ENCODE measurements at regions not wholly inside any gene's neighbourhood (a gene's known extent, or its start where the extent isn't known, plus 50 kb on each side); places are given as distances from the start of the nearest gene placed in this dataset.

- no peaks in the 10 kb centered on the region for H3K9me2 ChIP-seq (ENCODE audit: insufficient read depth)
- no peak overlapping the region for H3K27ac ChIP-seq (ENCODE audit: low read depth, low read length)
- H3K27me3 ChIP-seq (ENCODE audit: insufficient read depth, low read length) = no peaks in the 10 kb centered on the region
- ChIA-PET POLR2A (no interaction called here), CTCF (no interaction called here), RAD21 (ENCODE audit: low non-redundant PET in 1 of 2, low total read pairs in 2 of 2, uncharacterized antibody in 2 of 2, unreplicated experiment in 2 of 2) (no interaction called here)
- intact Hi-C loops (cut with micrococcal nuclease) = no loop called here
- H3K4me1 ChIP-seq (ENCODE audit: control insufficient read depth in 1 of 2, insufficient read depth in 2 of 2, low read length in 2 of 2) = no peaks in the 10 kb centered on the region
- no peak overlapping the region for H3K4me3 ChIP-seq (replicated peaks in 1 of 2; ENCODE audit: low read depth in 1 of 2, low read length in 2 of 2)
- H3K79me2 ChIP-seq (ENCODE audit: insufficient read depth, low read length) = peaks cover 11% of the 10 kb centered on the region; the same call in 1 of the 2 replicates
- no TSS peak for BruUV-seq (replicated peaks)
- H3K36me3 ChIP-seq (ENCODE audit: control insufficient read depth in 1 of 2, insufficient read depth in 2 of 2, low read length in 2 of 2) = peaks cover 4 to 5% of the 10 kb centered on the region in 2 experiments; a peak in 1 of 4 replicates
- TF ChIP-seq EZH2 (IDR thresholded peaks at IDR 0.05) (no peak), SIN3A (IDR thresholded peaks at IDR 0.05; ENCODE audit: low read depth) (no peak)
- no peak overlapping the region for H3K9ac ChIP-seq (ENCODE audit: low read length)
- H2AFZ ChIP-seq (ENCODE audit: low read depth, low read length, poor library complexity, severe bottlenecking) = no peak overlapping the region
- H3K9me3 ChIP-seq (ENCODE audit: control insufficient read depth in 1 of 2, insufficient read depth in 1 of 2, low read depth in 1 of 2, low read length in 2 of 2) = no peaks in the 10 kb centered on the region
- no peak for ATAC-seq
- H4K20me1 ChIP-seq (ENCODE audit: insufficient read depth) = no peaks in the 10 kb centered on the region
- H3K4me2 ChIP-seq (ENCODE audit: low read length) = no peak overlapping the region
- DNase-seq (ENCODE audit: low read depth, low spot score) = no peak
These were observed 269.3 kb downstream of the PCDH7 start for GRCh38 chr4:30989508-30989907.

- H3K4me3 ChIP-seq (replicated peaks in 1 of 2; ENCODE audit: low read depth in 1 of 2, low read length in 2 of 2) = no peak overlapping the region
- BruUV-seq (replicated peaks) = no TSS peak
- H3K36me3 ChIP-seq (ENCODE audit: control insufficient read depth in 1 of 2, insufficient read depth in 2 of 2, low read length in 2 of 2) = peaks cover 0 to 12% of the 10 kb centered on the region in 2 experiments; a peak in 2 of 4 replicates
- RAD21 ChIA-PET (ENCODE audit: low non-redundant PET in 1 of 2, low total read pairs in 2 of 2, uncharacterized antibody in 2 of 2, unreplicated experiment in 2 of 2) = no interaction called here
- no peak for TF ChIP-seq REST (IDR thresholded peaks at IDR 0.05; ENCODE audit: low read depth)
- no peak for TF ChIP-seq ZNF274 (IDR thresholded peaks at IDR 0.05; ENCODE audit: low read depth, low read length)
- no peak for TF ChIP-seq ELF1 (IDR thresholded peaks at IDR 0.05; ENCODE audit: borderline replicate concordance, low read depth)
- no peak for TF ChIP-seq SRF (IDR thresholded peaks at IDR 0.05; ENCODE audit: low read depth)
- TF ChIP-seq EZH2phosphoT487 (IDR thresholded peaks at IDR 0.05; ENCODE audit: borderline replicate concordance) = no peak
- no peak for TF ChIP-seq FOSL1 (IDR thresholded peaks at IDR 0.05; ENCODE audit: low read depth)
- no peak for TF ChIP-seq SP1 (IDR thresholded peaks at IDR 0.05; ENCODE audit: low read depth)
- no peak for TF ChIP-seq EZH2 (IDR thresholded peaks at IDR 0.05)
- no peak for TF ChIP-seq JUND (IDR thresholded peaks at IDR 0.05)
- no peak for TF ChIP-seq POLR2A (IDR thresholded peaks at IDR 0.05; ENCODE audit: borderline replicate concordance, extremely low read depth, insufficient read depth, insufficient read length)
- TF ChIP-seq RAD21 (IDR thresholded peaks at IDR 0.05; ENCODE audit: low read depth) = no peak
- TF ChIP-seq CTCF (IDR thresholded peaks at IDR 0.05 in 2 of 3, conservative IDR thresholded peaks at IDR 0.05 in 1 of 3; ENCODE audit: borderline replicate concordance in 1 of 3, insufficient read depth in 1 of 3, low read depth in 2 of 3, low read length in 2 of 3) = no peak
- TF ChIP-seq CEBPB (IDR thresholded peaks at IDR 0.05; ENCODE audit: low read depth) = no peak
- no peak for TF ChIP-seq POLR2AphosphoS5 (IDR thresholded peaks at IDR 0.05; ENCODE audit: low read depth, low read length)
- no peak for TF ChIP-seq CBX3 (IDR thresholded peaks at IDR 0.05; ENCODE audit: low read depth)
- no peak for TF ChIP-seq YY1 (IDR thresholded peaks at IDR 0.05; ENCODE audit: extremely low read depth, insufficient replicate concordance, low read depth, low read length)
- no peak overlapping the region for H2AFZ ChIP-seq (ENCODE audit: low read depth, low read length, poor library complexity, severe bottlenecking)
- no peaks in the 10 kb centered on the region for H4K20me1 ChIP-seq (ENCODE audit: insufficient read depth)
- H3K9me3 ChIP-seq (ENCODE audit: control insufficient read depth in 1 of 2, insufficient read depth in 1 of 2, low read depth in 1 of 2, low read length in 2 of 2) = no peaks in the 10 kb centered on the region
- POLR2A ChIA-PET = no interaction called here
- H3K27me3 ChIP-seq (ENCODE audit: insufficient read depth, low read length) = no peaks in the 10 kb centered on the region
- intact Hi-C loops (cut with micrococcal nuclease) = no loop called here
- CTCF ChIA-PET = no interaction called here
- no peak overlapping the region for H3K27ac ChIP-seq (ENCODE audit: low read depth, low read length)
- ATAC-seq (no peak), DNase-seq (ENCODE audit: low read depth, low spot score) (no peak)
- no peaks in the 10 kb centered on the region for H3K9me2 ChIP-seq (ENCODE audit: insufficient read depth)
- H3K9ac ChIP-seq (ENCODE audit: low read length) = no peak overlapping the region
- no peak overlapping the region for H3K4me2 ChIP-seq (ENCODE audit: low read length)
- H3K79me2 ChIP-seq (ENCODE audit: insufficient read depth, low read length) = peaks cover 14% of the 10 kb centered on the region; the same call in 1 of the 2 replicates
- no peaks in the 10 kb centered on the region for H3K4me1 ChIP-seq (ENCODE audit: control insufficient read depth in 1 of 2, insufficient read depth in 2 of 2, low read length in 2 of 2)
These were observed 276.7 kb downstream of the PCDH7 start for GRCh38 chr4:30996841-30997240.

All from HCT116 (cell line).